HEK293T (cell line): ENCODE measurements at regions not wholly inside any gene's neighbourhood (a gene's known extent, or its start where the extent isn't known, plus 50 kb on each side); places are given as distances from the start of the nearest gene placed in this dataset.

Experiments
- TARDBP ChIP-seq: fragments of 450-650 bp; IDR thresholded peaks from 2 replicates; pipeline ENCODE4 v1.6.1; 2016
- ZNF384 ChIP-seq: fragments of 450-650 bp; IDR thresholded peaks from 2 replicates; pipeline ENCODE4 v1.6.1; 2016

DNA sequence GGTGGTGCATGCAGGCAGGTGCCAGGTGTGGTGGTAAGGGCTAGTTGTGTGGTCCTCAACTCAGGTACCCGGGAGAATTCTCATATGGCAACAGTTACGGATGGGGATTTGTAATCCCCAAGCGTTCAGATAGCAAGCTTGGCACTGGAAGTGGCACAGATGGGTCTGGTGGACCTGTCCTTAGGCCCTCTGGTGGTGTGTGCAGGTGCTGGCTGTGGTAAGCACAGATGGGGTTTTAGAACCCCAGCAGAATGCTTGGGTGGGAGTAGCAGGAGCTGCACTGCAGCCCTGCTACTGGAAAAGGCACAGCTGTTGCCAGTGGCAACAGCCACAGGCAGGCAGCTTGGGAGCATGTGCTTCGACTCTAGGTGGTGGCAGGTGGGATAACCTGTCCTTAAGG lies 948.2 kb upstream of the FAM98A start:
- no peak for TF ChIP-seq TARDBP
- TF ChIP-seq ZNF384, result no peak
